GM21360 (cell line): ENCODE measurements at regions not wholly inside any gene's neighbourhood (a gene's known extent, or its start where the extent isn't known, plus 50 kb on each side); places are given as distances from the start of the nearest gene placed in this dataset.

Experiments used
- ATAC-seq: cut with Tn5 transposase; IDR thresholded peaks from one replicate; pipeline ENCODE4 v1.9.1; 2021; ENCODE audit warnings: mild to moderate bottlenecking, moderate library complexity; ENCODE audit not compliant: unreplicated experiment

GRCh38 chr10:104574427-104574826 lies 66.7 kb upstream of the SORCS3 start:
- no peak for ATAC-seq

GRCh38 chr10:104574838-104575237 lies 66.3 kb upstream of the SORCS3 start:
- no peak for ATAC-seq

DNA sequence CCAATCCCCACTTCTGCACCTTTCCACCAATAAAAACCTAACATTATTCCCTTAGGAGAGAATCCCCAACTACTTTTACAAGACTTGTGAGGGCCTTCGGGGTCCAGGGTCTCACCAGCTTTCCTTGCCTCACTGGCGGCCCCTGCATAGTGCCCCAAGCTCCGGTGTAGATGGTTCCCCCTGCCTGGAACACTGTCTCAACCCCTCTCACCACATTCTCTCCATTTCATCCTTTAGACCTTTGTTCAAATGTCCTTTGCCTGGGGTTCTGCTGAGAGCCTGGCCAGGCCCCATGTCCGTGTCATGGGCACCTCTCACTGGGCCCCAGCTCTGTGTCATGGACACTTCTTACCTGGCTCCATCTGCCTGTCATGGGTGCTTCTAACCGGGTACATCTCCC lies 64.5 kb upstream of the SORCS3 start:
- ATAC-seq: no peak

GRCh38 chr10:104577163-104577562 lies 63.9 kb upstream of the SORCS3 start:
- no peak for ATAC-seq

- no peak for ATAC-seq
These were observed 63.1 kb upstream of the SORCS3 start for GRCh38 chr10:104577861-104578521.

- ATAC-seq: no peak
These were observed 62.4 kb upstream of the SORCS3 start for GRCh38 chr10:104578671-104579070.

DNA sequence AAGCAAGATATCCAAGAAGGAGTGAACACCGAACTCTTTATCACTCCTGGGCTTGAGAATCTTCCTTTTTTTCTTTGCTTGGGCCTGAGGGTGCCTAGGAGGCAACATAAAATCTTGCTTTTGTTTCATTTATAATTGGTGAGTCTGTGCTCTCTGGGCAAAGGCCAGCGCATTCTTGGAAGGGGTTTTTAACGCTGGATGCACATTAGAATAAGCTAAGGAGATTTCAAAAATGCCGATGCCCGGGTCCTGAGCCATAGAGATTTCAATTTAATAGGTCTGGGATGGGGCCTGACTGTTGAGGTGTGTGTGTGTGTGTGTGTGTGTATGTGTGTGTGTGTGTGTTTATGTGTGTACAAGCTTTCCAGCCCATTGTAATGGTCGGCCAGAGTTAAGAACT lies 62.0 kb upstream of the SORCS3 start:
- ATAC-seq: no peak

DNA sequence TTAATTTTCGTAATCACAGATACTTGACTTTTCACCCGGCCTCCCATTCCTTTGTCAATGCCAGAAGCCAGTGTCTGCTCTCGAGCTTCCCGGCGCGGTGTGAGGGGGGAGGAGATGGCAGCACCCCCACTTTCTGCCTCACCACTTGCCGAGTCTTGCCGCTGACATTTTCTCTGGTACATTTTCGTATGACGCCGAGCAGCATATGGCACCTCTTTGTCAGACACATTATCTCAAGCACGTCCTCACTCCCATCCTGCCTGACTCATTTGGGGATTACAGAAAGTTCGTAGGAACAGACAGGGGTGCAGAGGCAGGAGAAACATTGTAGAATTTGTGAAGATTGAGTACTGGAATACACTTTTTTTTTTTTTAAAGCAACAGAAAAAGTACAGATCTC lies 60.8 kb upstream of the SORCS3 start:
- ATAC-seq: no peak

DNA sequence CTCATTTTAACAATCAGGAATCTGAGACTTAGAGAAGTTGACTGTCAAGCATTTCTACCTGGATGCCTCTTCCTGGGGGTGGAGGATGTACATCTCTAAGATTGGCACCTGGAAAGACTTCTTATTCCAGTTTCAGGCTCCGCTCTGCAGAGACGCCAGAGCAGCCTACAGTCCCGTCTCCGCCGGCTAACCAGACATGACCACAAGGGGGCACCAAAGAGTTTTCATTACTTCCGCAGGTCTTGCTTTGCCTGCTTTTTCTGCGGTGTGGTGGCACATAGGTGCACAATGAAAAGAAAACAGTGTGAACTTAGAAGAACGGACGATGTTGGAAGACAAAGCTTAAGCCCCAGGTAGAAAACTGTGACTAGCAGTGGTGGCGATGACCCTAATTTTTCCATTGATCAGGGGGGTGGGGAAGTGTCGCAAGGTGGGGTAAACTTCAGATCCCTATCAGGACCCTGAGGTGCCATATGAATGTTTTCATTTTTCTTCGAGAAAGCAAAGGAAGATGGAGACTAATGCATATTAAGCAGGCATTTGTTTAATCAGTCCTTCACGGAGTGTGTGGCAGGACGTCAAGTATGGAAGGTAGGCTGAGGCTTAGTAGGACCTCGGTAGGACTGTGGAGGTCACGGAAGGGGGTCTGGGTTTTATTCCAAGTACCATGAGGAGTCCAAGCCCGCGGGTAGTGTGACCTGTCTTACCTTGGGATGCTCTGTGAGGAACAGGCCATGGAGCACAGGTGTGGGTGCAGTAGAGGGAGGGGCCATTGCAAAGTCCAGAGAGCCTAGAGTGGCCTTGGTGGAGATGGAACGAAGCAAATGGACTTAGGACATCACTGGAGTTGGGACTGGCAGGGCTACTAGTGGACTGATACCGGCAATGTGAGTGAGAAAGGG lies 60.1 kb upstream of the SORCS3 start:
- peak; percentile 82 for ATAC-seq

DNA sequence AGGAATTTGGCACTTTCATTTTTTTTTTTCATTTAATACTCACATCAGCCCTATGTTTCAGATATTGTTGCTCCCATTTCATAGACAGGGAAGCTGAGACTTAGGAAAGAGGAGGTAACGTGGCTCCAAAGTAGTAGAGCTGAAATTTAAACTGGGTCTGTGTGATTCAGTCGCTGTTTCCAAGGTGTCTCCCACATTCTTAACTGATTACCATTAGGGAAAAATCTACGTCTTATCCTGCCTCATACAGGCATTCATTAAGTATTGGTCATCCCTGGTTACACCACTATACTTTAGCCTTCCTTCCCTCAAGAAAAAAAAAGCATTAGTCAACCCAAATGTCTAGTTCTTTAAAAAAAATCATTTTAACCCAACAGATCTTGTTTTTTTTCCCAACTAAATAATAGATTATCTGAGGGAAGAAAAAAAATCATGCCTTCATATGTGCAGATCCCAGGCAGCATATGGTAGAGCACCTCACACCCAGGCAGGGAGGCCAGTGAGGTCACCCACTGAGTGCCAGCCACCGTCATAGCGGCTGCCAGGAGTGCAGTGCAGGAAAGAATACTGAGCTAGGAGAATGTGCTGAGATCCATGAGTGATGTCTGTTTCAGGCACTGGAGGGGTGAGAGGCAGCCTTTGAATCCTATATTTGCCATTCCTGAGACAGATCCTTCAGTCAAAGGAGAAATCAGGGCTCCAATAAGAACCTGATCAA lies 59.0 kb upstream of the SORCS3 start:
- no peak for ATAC-seq

- no peak for ATAC-seq
These were observed 58.5 kb upstream of the SORCS3 start for GRCh38 chr10:104582602-104582951.

GRCh38 chr10:104582966-104583365 lies 58.1 kb upstream of the SORCS3 start:
- ATAC-seq: no peak

- no peak for ATAC-seq
These were observed 56.5 kb upstream of the SORCS3 start for GRCh38 chr10:104584541-104584940.

- ATAC-seq: no peak
These were observed 53.3 kb upstream of the SORCS3 start for GRCh38 chr10:104587751-104588150.

DNA sequence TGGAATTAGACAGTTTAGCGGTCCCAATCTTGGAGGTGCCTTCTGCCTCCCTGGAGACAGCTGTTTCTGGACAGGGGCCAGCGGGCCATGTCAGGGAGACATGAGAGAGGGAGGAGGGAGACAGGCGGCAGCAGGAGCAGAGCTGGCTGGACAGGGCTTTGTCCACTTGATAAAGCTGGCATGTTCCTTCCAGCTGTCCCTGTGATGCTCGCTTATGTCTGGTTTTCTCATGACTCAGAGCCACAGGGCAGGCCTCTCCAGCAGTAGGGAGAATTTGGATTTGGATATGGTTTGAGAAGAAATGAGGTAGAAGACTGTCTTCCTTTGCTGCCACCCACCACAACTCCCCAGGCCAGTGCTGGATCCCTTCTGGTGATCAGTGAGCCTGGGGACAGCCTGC lies 51.7 kb upstream of the SORCS3 start:
- no peak for ATAC-seq

GRCh38 chr10:104589871-104590270 lies 51.2 kb upstream of the SORCS3 start:
- no peak for ATAC-seq
